ENCODE measurements at regions not wholly inside any gene's neighbourhood (a gene's known extent, or its start where the extent isn't known, plus 50 kb on each side); places are given as distances from the start of the nearest gene placed in this dataset.

DNA sequence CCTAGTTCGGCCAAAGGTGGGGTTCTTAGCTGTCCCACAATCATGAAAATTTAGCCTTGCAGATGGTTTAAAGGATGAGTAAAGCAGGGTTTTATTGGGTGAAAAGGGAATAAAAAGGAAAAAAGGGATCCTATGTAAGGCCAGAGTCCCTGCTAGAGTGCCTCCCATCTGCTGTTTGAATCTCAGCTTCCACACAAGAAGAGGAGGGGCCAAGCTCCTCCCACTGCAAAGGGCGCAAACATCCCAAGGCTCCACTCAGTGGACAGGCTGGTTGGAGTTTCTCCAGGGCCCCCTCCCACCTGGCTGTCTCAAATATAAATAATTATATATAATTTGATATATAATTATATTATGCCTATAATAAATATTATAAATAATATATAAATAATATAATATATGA lies 1272.1 kb upstream of the PCDH20 start:
- Histone ChIP-seq H2BK15ac (replicated peaks; ENCODE audit: low read depth) (no peak overlapping the region), H3K4me1 (ENCODE audit: control insufficient read depth, low read depth, low read length) (no peaks in the 10 kb centered on the region), H3K4me2 (ENCODE audit: low read length) (no peak overlapping the region), H3K56ac (ENCODE audit: low read length) (no peak overlapping the region), H3K79me1 (ENCODE audit: low read length) (no peaks in the 10 kb centered on the region), H3K23ac (ENCODE audit: low read length) (no peak overlapping the region), H3K4ac (ENCODE audit: low read depth, low read length) (no peak overlapping the region), H3K4me3 (ENCODE audit: low read length) (no peak overlapping the region), H3K9ac (ENCODE audit: low read length) (no peak overlapping the region), H4K8ac (ENCODE audit: low read depth, low read length) (no peak overlapping the region), H3K27ac (ENCODE audit: low read depth, low read length) (no peak overlapping the region), H2AK5ac (ENCODE audit: low read length) (no peak overlapping the region), H3K18ac (ENCODE audit: low read length) (no peak overlapping the region), H2BK5ac (ENCODE audit: low read length) (no peak overlapping the region), H3K79me2 (ENCODE audit: control insufficient read depth, insufficient read depth, low read length) (no peaks in the 10 kb centered on the region), H4K5ac (ENCODE audit: low read length) (no peak overlapping the region), H3K27me3 (ENCODE audit: insufficient read depth, low read length, poor library complexity) (no peaks in the 10 kb centered on the region), H3K36me3 (ENCODE audit: control insufficient read depth, insufficient read depth, low read length) (no peaks in the 10 kb centered on the region), H2BK120ac (ENCODE audit: low read depth, low read length) (no peak overlapping the region)
- DNase-seq = peak; percentile 25
- WGBS (ENCODE audit: extremely low coverage, insufficient coverage, low lambda C conversion rate) = no CpG with 5 or more reads among the region's 2 CpGs

DNA sequence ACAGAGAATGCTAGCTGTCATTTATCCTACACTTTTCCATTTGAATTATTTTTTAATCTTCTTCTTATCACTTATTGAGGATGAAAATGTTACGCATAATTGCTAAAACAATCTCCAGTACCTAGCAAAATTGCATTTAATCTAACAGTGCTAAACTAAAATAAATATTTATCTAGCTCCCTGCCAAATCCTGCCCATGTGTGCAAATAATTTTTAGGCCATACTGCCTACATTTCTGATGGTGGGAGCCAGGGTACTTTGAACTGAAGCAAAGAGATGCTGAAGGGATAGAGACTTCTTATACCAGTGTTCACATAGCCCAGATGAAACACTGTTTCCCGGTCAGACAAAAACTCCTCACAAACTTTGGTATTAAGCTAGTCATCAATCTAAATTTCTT lies 1268.7 kb upstream of the PCDH20 start:
- Histone ChIP-seq H3K79me1 (ENCODE audit: low read length) (no peaks in the 10 kb centered on the region), H2BK15ac (replicated peaks; ENCODE audit: low read depth) (no peak overlapping the region), H4K8ac (ENCODE audit: low read depth, low read length) (no peak overlapping the region), H3K9ac (ENCODE audit: low read length) (no peak overlapping the region), H3K4me1 (ENCODE audit: control insufficient read depth, low read depth, low read length) (no peaks in the 10 kb centered on the region), H3K79me2 (ENCODE audit: control insufficient read depth, insufficient read depth, low read length) (no peaks in the 10 kb centered on the region), H3K4ac (ENCODE audit: low read depth, low read length) (no peak overlapping the region), H3K27me3 (ENCODE audit: insufficient read depth, low read length, poor library complexity) (no peaks in the 10 kb centered on the region), H3K56ac (ENCODE audit: low read length) (no peak overlapping the region), H3K4me2 (ENCODE audit: low read length) (no peak overlapping the region), H3K18ac (ENCODE audit: low read length) (no peak overlapping the region), H4K5ac (ENCODE audit: low read length) (no peak overlapping the region), H3K27ac (ENCODE audit: low read depth, low read length) (no peak overlapping the region), H3K4me3 (ENCODE audit: low read length) (no peak overlapping the region), H3K23ac (ENCODE audit: low read length) (no peak overlapping the region), H2AK5ac (ENCODE audit: low read length) (no peak overlapping the region), H2BK5ac (ENCODE audit: low read length) (no peak overlapping the region), H3K36me3 (ENCODE audit: control insufficient read depth, insufficient read depth, low read length) (no peaks in the 10 kb centered on the region), H2BK120ac (ENCODE audit: low read depth, low read length) (no peak overlapping the region)
- WGBS (ENCODE audit: extremely low coverage, insufficient coverage, low lambda C conversion rate) = no CpG with 5 or more reads among the region's 2 CpGs
- DNase-seq = no peak

DNA sequence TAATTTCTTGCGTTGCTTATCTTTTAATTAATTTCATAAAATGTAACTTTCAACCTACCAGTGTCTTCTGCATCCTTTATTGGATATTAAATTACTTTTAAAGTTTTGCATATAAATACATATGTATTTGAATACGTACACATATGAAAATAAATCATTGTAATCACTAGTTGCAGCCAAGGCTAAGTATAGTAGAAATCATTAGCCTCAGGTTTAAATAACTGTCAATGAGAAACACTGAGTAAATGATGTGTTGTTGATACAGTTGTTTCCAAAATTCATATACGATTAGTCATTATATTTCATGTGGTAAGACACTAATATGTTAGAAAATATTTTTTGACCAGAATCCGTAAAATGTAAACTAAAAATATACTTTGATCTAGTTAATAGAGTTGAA lies 1267.1 kb upstream of the PCDH20 start:
- H3K79me1 ChIP-seq (ENCODE audit: low read length) = no peaks in the 10 kb centered on the region
- H3K27me3 ChIP-seq (ENCODE audit: insufficient read depth, low read length, poor library complexity) = no peaks in the 10 kb centered on the region
- H3K9ac ChIP-seq (ENCODE audit: low read length) = no peak overlapping the region
- no peak overlapping the region for H4K5ac ChIP-seq (ENCODE audit: low read length)
- no peak overlapping the region for H3K27ac ChIP-seq (ENCODE audit: low read depth, low read length)
- H3K23ac ChIP-seq (ENCODE audit: low read length) = no peak overlapping the region
- WGBS (ENCODE audit: extremely low coverage, insufficient coverage, low lambda C conversion rate) = no CpG with 5 or more reads among the region's 4 CpGs
- H3K4me2 ChIP-seq (ENCODE audit: low read length) = no peak overlapping the region
- H3K56ac ChIP-seq (ENCODE audit: low read length) = no peak overlapping the region
- no peak overlapping the region for H2AK5ac ChIP-seq (ENCODE audit: low read length)
- H3K4me3 ChIP-seq (ENCODE audit: low read length) = no peak overlapping the region
- H4K8ac ChIP-seq (ENCODE audit: low read depth, low read length) = no peak overlapping the region
- H2BK5ac ChIP-seq (ENCODE audit: low read length) = no peak overlapping the region
- H2BK120ac ChIP-seq (ENCODE audit: low read depth, low read length) = no peak overlapping the region
- H3K4ac ChIP-seq (ENCODE audit: low read depth, low read length) = no peak overlapping the region
- no peak overlapping the region for H2BK15ac ChIP-seq (replicated peaks; ENCODE audit: low read depth)
- H3K36me3 ChIP-seq (ENCODE audit: control insufficient read depth, insufficient read depth, low read length) = no peaks in the 10 kb centered on the region
- DNase-seq = no peak
- no peaks in the 10 kb centered on the region for H3K79me2 ChIP-seq (ENCODE audit: control insufficient read depth, insufficient read depth, low read length)
- H3K4me1 ChIP-seq (ENCODE audit: control insufficient read depth, low read depth, low read length) = no peaks in the 10 kb centered on the region
- H3K18ac ChIP-seq (ENCODE audit: low read length) = no peak overlapping the region

DNA sequence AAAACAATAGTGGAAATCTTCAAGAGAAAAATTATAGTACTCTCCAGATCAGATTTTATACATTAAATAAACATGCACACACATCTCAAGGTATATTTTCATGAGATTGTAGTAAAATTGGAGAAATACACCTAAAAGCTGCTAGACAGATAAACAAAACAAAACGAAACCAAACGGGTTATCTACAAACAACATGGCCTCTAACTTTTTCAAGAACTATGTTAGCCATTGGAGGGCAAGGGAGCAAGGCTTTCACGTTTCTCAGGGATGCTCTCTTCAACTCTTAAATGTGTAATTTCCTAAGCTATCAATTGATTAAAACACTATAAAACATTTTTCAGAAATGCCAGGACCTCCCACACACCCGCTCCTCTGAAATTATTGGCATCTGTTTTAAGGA lies 1262.4 kb upstream of the PCDH20 start:
- no CpG with 5 or more reads among the region's 4 CpGs for WGBS (ENCODE audit: extremely low coverage, insufficient coverage, low lambda C conversion rate)
- no peak overlapping the region for H3K9ac ChIP-seq (ENCODE audit: low read length)
- H3K4me1 ChIP-seq (ENCODE audit: control insufficient read depth, low read depth, low read length) = no peaks in the 10 kb centered on the region
- no peak overlapping the region for H2AK5ac ChIP-seq (ENCODE audit: low read length)
- H4K8ac ChIP-seq (ENCODE audit: low read depth, low read length) = no peak overlapping the region
- H3K18ac ChIP-seq (ENCODE audit: low read length) = no peak overlapping the region
- no peaks in the 10 kb centered on the region for H3K79me1 ChIP-seq (ENCODE audit: low read length)
- H3K4me3 ChIP-seq (ENCODE audit: low read length) = no peak overlapping the region
- H4K5ac ChIP-seq (ENCODE audit: low read length) = no peak overlapping the region
- H2BK15ac ChIP-seq (replicated peaks; ENCODE audit: low read depth) = no peak overlapping the region
- no peaks in the 10 kb centered on the region for H3K79me2 ChIP-seq (ENCODE audit: control insufficient read depth, insufficient read depth, low read length)
- no peak overlapping the region for H2BK5ac ChIP-seq (ENCODE audit: low read length)
- no peak overlapping the region for H3K23ac ChIP-seq (ENCODE audit: low read length)
- no peak overlapping the region for H3K4me2 ChIP-seq (ENCODE audit: low read length)
- no peak for DNase-seq
- no peak overlapping the region for H3K4ac ChIP-seq (ENCODE audit: low read depth, low read length)
- H2BK120ac ChIP-seq (ENCODE audit: low read depth, low read length) = no peak overlapping the region
- no peaks in the 10 kb centered on the region for H3K27me3 ChIP-seq (ENCODE audit: insufficient read depth, low read length, poor library complexity)
- no peak overlapping the region for H3K27ac ChIP-seq (ENCODE audit: low read depth, low read length)
- H3K56ac ChIP-seq (ENCODE audit: low read length) = no peak overlapping the region
- no peaks in the 10 kb centered on the region for H3K36me3 ChIP-seq (ENCODE audit: control insufficient read depth, insufficient read depth, low read length)

DNA sequence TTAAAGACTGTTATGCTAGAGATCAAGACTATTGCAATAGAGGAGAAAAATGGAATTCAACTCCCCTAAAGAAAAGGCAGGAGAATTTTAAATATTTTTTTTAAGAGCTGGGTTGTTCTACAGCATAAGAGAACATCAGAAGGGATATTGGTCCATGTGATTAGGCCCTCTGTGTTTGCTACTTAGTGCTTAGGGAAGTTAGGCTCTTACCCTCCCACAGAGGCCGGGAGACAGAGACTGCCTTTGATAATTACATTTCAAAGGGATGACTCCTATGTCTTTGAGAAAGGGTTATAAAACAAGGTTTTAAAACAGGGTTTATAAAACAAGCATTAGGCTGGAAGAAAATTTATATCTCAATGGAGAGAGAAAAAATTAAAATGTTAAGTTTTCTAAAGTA lies 1248.1 kb upstream of the PCDH20 start:
- H3K27ac ChIP-seq (ENCODE audit: low read depth, low read length) = no peak overlapping the region
- no CpG with 5 or more reads among the region's 1 CpG for WGBS (ENCODE audit: extremely low coverage, insufficient coverage, low lambda C conversion rate)
- H3K4ac ChIP-seq (ENCODE audit: low read depth, low read length) = no peak overlapping the region
- no peak overlapping the region for H3K4me2 ChIP-seq (ENCODE audit: low read length)
- no peak overlapping the region for H2AK5ac ChIP-seq (ENCODE audit: low read length)
- H3K4me3 ChIP-seq (ENCODE audit: low read length) = no peak overlapping the region
- H2BK5ac ChIP-seq (ENCODE audit: low read length) = no peak overlapping the region
- no peaks in the 10 kb centered on the region for H3K79me2 ChIP-seq (ENCODE audit: control insufficient read depth, insufficient read depth, low read length)
- no peak overlapping the region for H4K5ac ChIP-seq (ENCODE audit: low read length)
- H3K56ac ChIP-seq (ENCODE audit: low read length) = no peak overlapping the region
- no peak overlapping the region for H3K23ac ChIP-seq (ENCODE audit: low read length)
- no peaks in the 10 kb centered on the region for H3K4me1 ChIP-seq (ENCODE audit: control insufficient read depth, low read depth, low read length)
- H2BK120ac ChIP-seq (ENCODE audit: low read depth, low read length) = no peak overlapping the region
- H3K18ac ChIP-seq (ENCODE audit: low read length) = no peak overlapping the region
- H3K9ac ChIP-seq (ENCODE audit: low read length) = no peak overlapping the region
- no peak overlapping the region for H4K8ac ChIP-seq (ENCODE audit: low read depth, low read length)
- no peak overlapping the region for H2BK15ac ChIP-seq (replicated peaks; ENCODE audit: low read depth)
- peak; percentile 17 for DNase-seq
- no peaks in the 10 kb centered on the region for H3K79me1 ChIP-seq (ENCODE audit: low read length)
- no peaks in the 10 kb centered on the region for H3K27me3 ChIP-seq (ENCODE audit: insufficient read depth, low read length, poor library complexity)
- no peaks in the 10 kb centered on the region for H3K36me3 ChIP-seq (ENCODE audit: control insufficient read depth, insufficient read depth, low read length)

DNA sequence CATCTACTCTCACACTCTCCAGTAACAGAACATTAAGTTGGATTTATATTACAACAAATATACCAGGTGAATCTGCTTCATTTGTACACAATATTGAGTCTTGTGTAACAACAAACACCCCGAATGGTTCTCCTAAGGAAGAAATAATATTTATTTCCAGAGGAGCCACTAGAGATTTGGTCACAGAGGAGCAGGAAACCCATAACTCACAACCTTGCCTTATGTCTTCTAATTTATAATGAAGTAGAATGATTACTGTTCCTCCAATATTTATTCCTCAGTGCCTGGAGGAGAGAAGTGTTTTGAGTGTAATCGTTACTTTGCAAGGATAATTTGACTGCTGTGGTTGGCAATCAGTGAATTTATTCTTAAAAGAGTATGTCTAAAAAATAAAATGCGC lies 1243.7 kb upstream of the PCDH20 start:
- Histone ChIP-seq H3K4me2 (ENCODE audit: low read length) (no peak overlapping the region), H3K27ac (ENCODE audit: low read depth, low read length) (no peak overlapping the region), H3K23ac (ENCODE audit: low read length) (no peak overlapping the region), H2BK15ac (replicated peaks; ENCODE audit: low read depth) (no peak overlapping the region), H3K36me3 (ENCODE audit: control insufficient read depth, insufficient read depth, low read length) (no peaks in the 10 kb centered on the region), H3K4me3 (ENCODE audit: low read length) (no peak overlapping the region), H2BK120ac (ENCODE audit: low read depth, low read length) (no peak overlapping the region), H4K8ac (ENCODE audit: low read depth, low read length) (no peak overlapping the region), H2BK5ac (ENCODE audit: low read length) (no peak overlapping the region), H3K79me1 (ENCODE audit: low read length) (no peaks in the 10 kb centered on the region), H3K56ac (ENCODE audit: low read length) (no peak overlapping the region), H3K4ac (ENCODE audit: low read depth, low read length) (no peak overlapping the region), H2AK5ac (ENCODE audit: low read length) (no peak overlapping the region), H3K27me3 (ENCODE audit: insufficient read depth, low read length, poor library complexity) (no peaks in the 10 kb centered on the region), H3K79me2 (ENCODE audit: control insufficient read depth, insufficient read depth, low read length) (no peaks in the 10 kb centered on the region), H3K18ac (ENCODE audit: low read length) (no peak overlapping the region), H3K4me1 (ENCODE audit: control insufficient read depth, low read depth, low read length) (no peaks in the 10 kb centered on the region), H3K9ac (ENCODE audit: low read length) (no peak overlapping the region), H4K5ac (ENCODE audit: low read length) (no peak overlapping the region)
- no peak for DNase-seq
- no CpG with 5 or more reads among the region's 3 CpGs for WGBS (ENCODE audit: extremely low coverage, insufficient coverage, low lambda C conversion rate)
